Hematopoietic multipotent progenitor cell treated with erythropoietin and hydrocortisone succinate and interleukin-3 and kit ligand, for 4 days (in vitro differentiated cells): ENCODE measurements at regions not wholly inside any gene's neighbourhood (a gene's known extent, or its start where the extent isn't known, plus 50 kb on each side); places are given as distances from the start of the nearest gene placed in this dataset.

ENCODE experiments used
- DNase-seq: peaks from one replicate; pipeline ENCODE4 v3.0.0-alpha.2; 2015

GRCh38 chr14:42428996-42429395, 822.3 kb downstream of the LRFN5 start:
- no peak for DNase-seq

- no peak for DNase-seq
Observed at GRCh38 chr14:42424501-42424900, 817.8 kb downstream of the LRFN5 start.

DNA sequence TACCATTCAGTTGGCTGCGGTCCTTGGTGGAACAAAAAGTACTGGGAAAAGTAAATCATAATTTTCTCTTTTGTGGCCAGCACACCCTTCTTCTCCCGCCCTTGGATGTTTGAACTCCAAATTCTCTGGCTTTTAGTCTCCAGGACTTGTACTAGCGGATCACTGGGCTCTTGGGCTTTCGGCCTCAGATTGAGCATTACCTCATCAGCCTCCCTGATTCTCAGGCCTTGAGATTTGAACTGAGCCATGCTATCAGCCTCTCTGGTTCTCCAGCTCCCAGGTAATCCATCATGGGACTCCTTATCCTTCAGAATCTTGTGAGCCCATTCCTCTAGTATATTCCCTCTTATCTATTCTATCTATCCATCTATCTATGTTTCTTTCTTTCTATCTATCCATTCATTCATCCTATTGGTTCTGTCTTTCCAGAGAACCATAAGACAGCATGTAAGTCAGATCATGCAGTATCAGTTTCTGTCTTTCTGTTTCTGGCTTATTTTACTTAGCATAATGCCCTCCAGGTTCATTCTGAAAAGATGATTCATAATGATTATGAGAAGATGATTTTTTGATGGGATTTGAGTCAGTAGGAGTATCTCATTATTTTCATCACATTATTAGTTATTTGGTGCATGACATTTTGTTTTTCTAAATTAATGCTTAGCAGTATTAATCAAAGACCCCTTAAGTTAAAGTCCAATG, 814.9 kb downstream of the LRFN5 start:
- DNase-seq: no peak

DNA sequence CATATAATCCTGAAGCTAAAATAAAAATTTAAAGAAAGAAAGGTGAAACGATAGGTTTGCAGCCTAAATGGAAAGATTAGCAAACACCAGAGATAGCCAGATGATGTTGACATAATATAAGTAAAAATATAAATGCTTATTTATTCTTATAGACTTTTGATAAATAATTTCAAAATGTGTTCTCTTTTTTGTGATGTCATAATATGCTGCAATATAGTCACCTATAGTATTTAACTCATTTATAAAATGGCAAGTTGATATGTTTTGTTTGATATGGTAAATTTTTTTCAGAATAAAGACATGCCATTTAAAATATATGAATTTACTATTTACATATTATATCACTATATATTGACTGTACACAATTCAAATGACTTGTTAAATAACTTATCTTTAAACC, 813.4 kb downstream of the LRFN5 start:
- DNase-seq: no peak

DNA sequence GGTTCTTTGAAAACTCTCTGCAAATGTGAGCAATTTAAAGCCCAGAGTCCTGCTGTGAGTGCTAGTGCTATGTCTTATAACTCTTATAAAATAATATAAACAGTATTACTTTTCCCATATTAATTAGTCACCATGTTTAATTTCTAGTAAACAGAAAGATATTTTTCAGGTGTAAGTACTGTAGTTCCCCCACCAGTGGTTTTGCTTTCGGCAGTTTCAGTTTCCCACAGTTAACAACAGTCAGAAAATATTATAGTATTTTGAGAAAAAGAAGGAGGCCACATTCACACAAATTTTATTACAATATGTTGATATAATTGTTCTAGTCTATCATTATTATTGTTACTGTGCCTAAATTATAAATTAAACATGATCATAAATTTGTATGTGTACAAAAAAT, 800.5 kb downstream of the LRFN5 start:
- DNase-seq: no peak

DNA sequence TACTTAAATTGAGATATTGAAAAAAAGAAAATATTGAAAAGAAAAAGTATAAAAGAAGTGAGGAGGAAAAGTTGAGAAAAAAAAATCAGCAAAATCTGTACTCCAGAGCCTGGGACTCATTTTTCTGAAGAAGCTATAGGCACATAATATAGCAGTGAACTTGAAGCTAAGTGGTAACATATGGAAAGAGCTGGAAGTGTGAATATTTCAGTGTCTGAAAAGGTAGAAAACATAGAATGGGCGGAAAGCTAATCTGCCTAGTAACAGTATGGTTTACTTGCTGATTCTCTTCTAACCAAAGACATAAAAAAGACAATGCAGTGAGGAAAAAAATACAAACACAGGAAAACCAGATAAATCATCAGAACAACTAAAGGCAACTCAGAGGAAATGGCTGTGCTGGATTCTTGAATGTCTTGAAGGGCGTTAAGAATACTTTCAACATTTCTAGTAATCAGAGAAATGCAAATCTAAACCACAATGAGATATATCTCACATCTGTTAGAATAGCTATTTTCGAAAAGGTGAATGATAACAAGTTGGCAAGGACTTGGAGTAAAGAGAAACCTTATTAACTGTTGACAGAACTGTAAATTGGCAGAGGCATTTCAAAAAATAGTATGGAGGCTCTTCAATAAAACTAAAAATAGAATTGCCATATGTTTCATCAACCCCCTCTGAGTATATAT, 784.6 kb downstream of the LRFN5 start:
- no peak for DNase-seq

DNA sequence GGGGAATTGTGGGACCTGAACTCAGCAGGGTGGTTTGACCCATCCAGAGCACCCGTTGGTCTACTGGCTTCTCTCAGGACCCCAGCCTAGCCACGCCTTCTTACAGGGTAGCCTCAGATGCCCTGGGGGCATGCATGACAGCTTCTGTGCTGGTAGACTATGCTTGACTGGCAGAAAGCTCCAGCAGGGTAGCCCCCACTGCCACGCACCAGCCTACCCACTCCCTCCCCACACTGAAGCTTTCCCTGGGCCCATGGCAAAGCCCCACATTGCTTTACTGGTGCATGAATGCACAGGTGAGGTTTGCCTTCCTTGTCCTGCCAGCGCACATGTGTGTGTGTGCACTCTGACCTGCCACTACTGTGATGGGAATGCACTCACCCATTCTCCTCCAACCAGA, 772.2 kb downstream of the LRFN5 start:
- no peak for DNase-seq

DNA sequence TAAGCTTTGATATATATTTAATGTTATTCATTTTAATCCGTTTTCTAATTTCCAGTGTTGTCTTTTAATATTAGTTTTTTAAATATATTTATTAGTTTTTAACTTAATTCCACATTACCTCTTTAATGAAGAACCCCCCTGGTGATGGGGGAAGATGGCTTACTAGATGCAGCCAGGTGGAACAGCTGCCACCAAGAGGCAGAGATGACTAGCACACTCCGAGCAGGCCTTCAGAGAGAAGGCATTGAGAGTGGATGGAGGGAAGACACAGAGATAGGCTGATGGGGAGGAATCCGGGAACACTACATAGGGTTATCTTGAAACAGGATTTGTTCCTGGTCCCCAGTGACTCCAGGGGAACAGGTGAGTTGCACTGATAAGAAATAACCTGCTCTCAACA, 771.6 kb downstream of the LRFN5 start:
- no peak for DNase-seq

GRCh38 chr14:42374332-42374731, 767.7 kb downstream of the LRFN5 start:
- DNase-seq: no peak

DNA sequence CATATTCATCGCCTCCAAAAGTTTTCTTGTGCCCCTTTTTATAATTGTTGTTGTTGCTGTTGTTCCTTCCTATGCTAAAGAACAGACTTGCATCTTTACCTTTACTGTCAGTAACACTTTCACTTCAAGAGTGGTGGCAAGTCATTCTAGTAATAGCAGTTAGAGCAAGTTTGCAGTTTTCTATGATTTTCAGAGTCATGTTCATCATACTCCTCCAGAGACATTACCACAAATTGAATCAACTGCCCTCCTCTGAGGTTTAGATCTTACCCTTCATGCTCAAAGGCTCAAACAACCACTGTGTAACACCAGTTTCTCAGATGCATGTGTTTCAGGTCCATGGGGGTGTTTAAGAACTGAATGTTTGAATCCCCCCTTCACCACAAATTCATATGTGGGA, 763.4 kb downstream of the LRFN5 start:
- no peak for DNase-seq

- no peak for DNase-seq
Observed at GRCh38 chr14:42368234-42368633, 761.6 kb downstream of the LRFN5 start.

GRCh38 chr14:42353315-42353714, 746.6 kb downstream of the LRFN5 start:
- DNase-seq: no peak

DNA sequence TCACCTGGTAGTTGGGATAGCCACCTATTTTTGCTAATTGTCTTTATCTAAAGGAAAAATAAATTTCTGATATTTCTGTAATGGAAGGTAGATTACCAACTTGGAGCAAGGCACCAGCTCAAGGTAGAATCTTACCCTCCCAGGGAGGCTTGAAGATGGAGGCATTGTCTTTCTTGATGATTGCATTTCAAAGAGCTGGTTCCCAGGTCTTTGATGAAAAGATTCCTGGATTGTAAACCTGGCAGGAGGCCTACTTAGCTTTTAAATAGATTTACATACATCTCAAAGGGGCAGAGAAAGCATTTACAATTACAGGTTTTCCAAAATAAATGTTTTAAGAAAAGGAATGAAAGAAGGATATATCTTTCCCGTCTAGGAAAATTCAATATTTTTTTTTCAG, 729.2 kb downstream of the LRFN5 start:
- no peak for DNase-seq

DNA sequence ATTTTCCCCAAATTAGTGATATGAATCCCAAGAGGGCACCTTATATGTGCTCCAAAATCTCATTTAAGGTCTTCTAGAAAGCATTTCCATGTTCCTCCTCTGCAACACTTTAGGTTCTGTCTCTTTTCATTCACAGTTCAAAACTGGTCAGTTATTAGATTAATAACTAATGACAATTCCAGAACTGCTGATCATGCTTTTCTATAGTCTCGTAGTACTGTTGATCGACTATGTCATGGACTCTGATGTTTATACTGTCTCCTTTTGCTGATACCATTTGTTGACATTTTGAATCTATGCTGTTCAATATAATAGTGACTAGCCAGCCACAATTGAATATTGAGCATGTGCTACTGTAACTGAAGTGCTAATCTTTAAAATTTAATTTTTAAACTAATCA, 728.3 kb downstream of the LRFN5 start:
- no peak for DNase-seq

GRCh38 chr14:42323426-42323825, 716.8 kb downstream of the LRFN5 start:
- no peak for DNase-seq

DNA sequence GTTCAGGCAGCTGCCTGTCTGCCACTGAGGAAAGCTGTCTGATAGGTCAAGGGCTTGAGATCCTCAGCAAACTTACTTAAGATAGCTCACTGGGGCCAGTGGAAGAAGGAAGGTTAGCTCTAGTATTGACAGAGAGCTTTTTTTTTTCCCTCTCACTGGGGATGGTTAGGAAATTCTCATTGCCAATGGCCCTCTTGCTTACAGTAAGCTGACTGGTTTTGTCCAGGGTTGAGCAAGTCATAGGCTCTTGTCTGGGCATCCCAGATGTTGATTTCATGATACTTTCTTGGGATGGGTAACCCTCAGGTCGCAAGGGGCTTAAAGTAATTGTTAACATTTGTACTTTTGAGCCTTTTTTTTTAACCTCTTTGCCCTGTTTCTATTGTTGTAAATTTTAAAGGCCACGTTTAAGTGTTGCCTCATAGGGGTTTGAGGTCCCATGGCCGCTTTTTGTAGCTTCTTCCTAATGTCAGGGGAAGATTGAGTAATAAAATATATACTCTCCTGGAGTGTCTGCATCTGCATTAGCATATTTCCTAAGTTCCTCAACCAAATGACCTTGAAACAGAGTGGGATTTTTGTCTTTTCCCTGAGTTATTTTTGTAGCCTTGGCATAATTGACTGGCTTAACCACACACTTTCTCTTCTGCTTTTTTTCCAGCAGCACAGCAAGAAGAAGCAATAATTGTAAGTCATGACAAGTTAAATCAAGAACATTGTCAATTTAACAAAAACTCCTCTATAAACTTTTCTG, 716.0 kb downstream of the LRFN5 start:
- no peak for DNase-seq

DNA sequence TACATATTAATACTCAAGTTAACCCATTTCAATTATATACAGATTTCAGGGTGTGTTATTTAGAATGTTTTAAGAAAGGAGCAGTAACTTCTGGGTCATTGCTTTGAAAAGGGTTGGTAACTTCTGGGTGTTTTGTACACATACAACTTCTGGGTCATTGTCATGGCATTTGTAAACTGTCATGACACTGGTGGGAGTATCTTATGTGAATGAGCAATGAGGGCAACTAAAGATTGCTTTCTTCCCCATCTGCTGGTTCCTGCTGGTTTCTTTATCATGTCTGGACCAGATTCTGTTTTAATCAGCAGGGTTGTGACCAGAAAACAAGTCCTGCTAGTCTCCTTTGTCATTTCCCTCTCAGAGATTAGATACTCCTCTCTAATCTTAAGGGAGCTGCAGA, 713.3 kb downstream of the LRFN5 start:
- no peak for DNase-seq

DNA sequence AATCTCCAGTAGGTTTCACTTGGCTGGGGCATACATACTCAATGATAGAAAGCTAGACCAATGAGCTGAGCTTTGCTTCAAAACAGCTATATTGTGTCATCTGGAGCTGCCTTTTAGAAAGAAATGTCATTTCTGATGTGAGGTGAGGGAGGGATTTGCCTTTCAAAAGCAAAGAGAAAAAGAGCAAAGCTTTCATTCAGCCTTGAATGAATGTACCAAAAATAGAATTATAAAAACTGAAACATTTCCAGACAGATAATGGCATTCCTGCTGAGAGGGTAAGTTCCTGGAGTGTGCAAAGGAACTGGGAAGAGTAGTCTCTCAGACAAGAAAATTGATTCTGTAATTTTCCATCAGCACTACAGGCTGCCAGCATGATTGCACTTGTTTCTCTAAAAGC, 710.0 kb downstream of the LRFN5 start:
- DNase-seq: no peak

GRCh38 chr14:42311876-42312275, 705.2 kb downstream of the LRFN5 start:
- no peak for DNase-seq

- DNase-seq: no peak
Observed at GRCh38 chr14:42307239-42307825, 700.7 kb downstream of the LRFN5 start.

GRCh38 chr14:42299692-42300091, 693.0 kb downstream of the LRFN5 start:
- DNase-seq: no peak

- DNase-seq: no peak
Observed at GRCh38 chr14:42293180-42293579, 686.5 kb downstream of the LRFN5 start.

DNA sequence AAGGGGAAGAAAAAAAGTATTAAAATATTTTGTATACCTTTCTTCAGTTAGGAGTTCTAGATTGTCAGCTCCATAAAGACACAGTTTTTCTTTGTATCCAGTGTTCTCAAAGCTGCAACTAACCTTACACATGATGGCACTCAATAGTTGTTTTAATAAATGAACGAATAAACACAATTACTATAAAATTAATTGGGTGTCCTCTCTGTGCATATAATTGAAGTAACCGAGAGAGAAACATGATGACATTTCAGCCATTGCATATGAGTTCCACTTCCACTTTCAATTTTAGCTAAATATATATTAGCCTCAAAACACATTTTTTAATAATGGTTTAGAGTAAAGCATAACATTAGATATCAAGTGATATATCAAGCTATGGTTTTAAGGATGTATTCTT, 671.2 kb downstream of the LRFN5 start:
- no peak for DNase-seq

DNA sequence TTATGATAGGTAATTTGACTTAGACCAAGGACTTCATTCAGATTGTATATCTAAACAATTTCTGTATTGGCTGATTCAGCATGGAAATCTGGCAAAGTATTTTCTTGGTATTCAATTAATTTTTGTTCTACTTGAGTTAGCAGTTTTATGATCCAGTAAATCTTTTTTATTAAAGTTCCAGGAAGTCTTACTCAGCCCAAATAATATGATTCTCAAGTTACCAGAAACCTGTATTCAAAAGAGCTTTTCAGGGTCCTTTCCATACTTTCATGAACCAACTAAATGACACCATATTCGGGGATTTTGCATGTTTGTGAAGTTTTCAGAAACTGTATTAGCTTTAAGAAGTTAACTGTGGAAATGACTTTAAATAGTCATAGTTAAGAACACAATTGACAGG, 662.6 kb downstream of the LRFN5 start:
- no peak for DNase-seq
